ENCODE measurements at regions not wholly inside any gene's neighbourhood (a gene's known extent, or its start where the extent isn't known, plus 50 kb on each side); places are given as distances from the start of the nearest gene placed in this dataset.
"Not testable (repeated sequence)": the region's sequence is repeated elsewhere in the genome, so short reads cannot be mapped to it uniquely, and the experiment has no call there.

DNA sequence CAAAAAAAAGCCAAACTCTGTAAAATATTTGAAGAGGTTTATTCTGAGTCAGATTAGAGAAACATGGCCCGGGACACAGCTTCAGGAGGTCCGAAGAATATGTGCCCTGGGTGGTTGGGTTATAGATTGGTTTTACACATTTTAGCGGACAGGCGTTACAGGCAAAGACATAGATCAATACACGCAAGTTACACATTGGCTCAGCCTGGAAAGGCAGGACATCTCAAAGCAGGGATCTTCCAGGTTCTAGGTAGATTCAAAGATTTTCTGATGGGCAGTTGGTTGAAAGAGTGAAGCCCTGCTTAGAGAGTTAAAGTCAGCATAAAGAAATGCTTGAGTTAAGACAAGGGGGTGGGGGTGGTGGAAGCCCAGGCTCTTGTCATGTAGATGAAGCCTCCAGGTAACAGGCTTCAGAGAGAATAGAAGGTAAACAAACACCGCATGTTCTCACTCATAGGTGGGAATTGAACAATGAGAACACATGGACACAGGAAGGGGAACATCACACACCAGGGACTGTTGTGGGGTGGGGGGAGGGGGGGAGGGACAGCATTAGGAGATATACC, 464.3 kb upstream of the ADARB2 start:
- Histone ChIP-seq H3K27me3 (no peaks in the 10 kb centered on the region), H3K4me1 (no peaks in the 10 kb centered on the region), H3K9me3 (peaks cover 0 to under 1% (median 0%) of the 10 kb centered on the region in 4 donors), H3K36me3 (no peaks in the 10 kb centered on the region), H3K4me3 (no peak overlapping the region), H3K27ac (no peak overlapping the region)
- TF ChIP-seq, protein P1, sequence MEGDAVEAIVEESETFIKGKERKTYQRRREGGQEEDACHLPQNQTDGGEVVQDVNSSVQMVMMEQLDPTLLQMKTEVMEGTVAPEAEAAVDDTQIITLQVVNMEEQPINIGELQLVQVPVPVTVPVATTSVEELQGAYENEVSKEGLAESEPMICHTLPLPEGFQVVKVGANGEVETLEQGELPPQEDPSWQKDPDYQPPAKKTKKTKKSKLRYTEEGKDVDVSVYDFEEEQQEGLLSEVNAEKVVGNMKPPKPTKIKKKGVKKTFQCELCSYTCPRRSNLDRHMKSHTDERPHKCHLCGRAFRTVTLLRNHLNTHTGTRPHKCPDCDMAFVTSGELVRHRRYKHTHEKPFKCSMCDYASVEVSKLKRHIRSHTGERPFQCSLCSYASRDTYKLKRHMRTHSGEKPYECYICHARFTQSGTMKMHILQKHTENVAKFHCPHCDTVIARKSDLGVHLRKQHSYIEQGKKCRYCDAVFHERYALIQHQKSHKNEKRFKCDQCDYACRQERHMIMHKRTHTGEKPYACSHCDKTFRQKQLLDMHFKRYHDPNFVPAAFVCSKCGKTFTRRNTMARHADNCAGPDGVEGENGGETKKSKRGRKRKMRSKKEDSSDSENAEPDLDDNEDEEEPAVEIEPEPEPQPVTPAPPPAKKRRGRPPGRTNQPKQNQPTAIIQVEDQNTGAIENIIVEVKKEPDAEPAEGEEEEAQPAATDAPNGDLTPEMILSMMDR (IDR thresholded peaks at IDR 0.05), result no peak
- no peak for TF ChIP-seq POLR2A (IDR thresholded peaks at IDR 0.05)
- DNase-seq, result no peak

DNA sequence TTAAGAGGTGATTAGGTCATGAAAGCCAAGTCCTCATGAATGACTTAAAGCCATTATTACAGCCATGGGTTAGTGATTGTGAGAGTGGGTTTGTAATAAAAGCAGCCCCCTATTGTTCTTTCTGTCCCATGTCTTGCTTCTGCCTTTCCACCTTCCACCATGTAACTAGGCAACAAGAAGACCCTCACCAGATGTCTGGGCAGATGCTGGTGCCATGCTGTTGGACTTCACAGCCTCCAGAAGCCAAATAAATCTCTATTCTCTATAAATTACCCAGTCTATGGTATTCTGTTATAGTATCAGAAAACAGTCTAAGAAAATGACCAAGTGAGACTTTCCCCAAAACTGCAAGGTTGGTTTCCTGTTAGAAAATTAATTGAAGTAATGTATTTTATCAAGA, 460.3 kb upstream of the ADARB2 start:
- H3K4me1 ChIP-seq, result no peaks in the 10 kb centered on the region
- no peak overlapping the region for H3K27ac ChIP-seq
- H3K27me3 ChIP-seq, result no peaks in the 10 kb centered on the region
- no peak for DNase-seq
- TF ChIP-seq, protein P1 (IDR thresholded peaks at IDR 0.05), result no peak
- TF ChIP-seq POLR2A (IDR thresholded peaks at IDR 0.05), result no peak
- H3K4me3 ChIP-seq, result no peak overlapping the region
- H3K9me3 ChIP-seq, result peaks cover 0 to 6% (median 0%) of the 10 kb centered on the region in 4 donors
- no peaks in the 10 kb centered on the region for H3K36me3 ChIP-seq

DNA sequence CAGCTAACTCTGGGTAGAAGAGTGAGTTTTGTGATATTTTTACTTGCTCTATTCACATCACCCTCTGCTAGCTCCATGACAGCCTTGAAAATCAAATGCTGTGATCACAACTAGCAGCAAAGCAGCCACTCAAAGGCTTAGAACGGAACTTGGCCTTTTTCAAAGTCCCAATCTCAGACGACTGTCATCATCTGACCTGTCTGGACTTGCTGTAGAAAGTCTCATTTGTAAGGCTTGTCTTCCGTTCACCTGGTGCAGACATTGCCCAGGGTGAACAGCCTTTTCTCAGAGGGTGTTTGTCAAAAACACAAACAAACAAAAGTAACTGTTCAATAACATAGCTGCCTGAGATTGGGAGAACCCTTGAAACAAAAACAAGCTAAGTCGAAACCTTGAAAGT, 458.9 kb upstream of the ADARB2 start:
- H3K4me3 ChIP-seq, result no peak overlapping the region
- no peaks in the 10 kb centered on the region for H3K27me3 ChIP-seq
- H3K4me1 ChIP-seq, result no peaks in the 10 kb centered on the region
- peaks cover 0 to 6% (median 0%) of the 10 kb centered on the region in 4 donors for H3K9me3 ChIP-seq
- H3K27ac ChIP-seq, result no peak overlapping the region
- TF ChIP-seq, protein P1 (IDR thresholded peaks at IDR 0.05), result no peak
- TF ChIP-seq POLR2A (IDR thresholded peaks at IDR 0.05), result no peak
- no peaks in the 10 kb centered on the region for H3K36me3 ChIP-seq
- DNase-seq, result no peak

DNA sequence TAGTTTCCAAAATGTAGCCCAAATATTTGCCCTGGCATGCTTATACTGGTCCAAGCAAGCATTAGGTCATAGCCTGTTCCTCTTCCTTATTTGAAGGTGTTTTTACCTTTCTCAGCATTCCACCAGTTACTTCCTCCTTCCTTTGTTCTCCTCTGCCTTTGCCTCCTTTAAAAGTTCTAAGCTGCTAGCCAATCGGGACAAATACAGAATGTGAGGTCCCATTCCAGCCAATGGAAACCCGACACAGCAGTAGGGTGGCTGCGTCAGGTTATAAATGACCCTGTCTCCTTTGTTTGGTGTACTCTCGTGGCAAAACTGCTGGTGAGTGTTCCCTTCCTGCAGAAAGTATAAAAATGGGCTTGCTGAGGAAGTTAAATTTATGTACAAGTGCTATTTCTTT, 452.0 kb upstream of the ADARB2 start:
- H3K27ac ChIP-seq, DNase-seq, H3K9me3 ChIP-seq, H3K36me3 ChIP-seq, H3K27me3 ChIP-seq, H3K4me1 ChIP-seq, H3K4me3 ChIP-seq: not testable (repeated sequence)

DNA sequence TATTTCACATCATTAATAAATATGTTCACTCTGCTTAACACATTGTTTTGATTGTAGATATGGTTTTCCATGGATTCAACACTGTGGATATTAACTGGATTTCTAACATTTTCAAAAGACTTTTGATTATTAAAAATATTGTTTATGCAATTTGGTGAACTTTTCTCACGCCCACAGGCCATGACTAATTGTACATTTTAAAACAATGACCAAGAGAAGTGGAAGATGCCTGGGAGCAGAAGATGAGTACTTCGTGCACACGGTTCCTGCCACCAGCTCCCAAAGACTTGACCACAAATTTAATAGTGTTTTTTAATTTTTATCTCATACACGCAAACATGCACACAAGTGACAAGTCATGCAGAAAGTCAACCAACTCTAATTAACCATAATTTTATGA, 451.0 kb upstream of the ADARB2 start:
- H3K27ac ChIP-seq, result no peak overlapping the region
- no peaks in the 10 kb centered on the region for H3K9me3 ChIP-seq
- H3K36me3 ChIP-seq, result no peaks in the 10 kb centered on the region
- no peak for DNase-seq
- no peak overlapping the region for H3K4me3 ChIP-seq
- H3K4me1 ChIP-seq, result no peaks in the 10 kb centered on the region
- no peaks in the 10 kb centered on the region for H3K27me3 ChIP-seq
- TF ChIP-seq POLR2A (IDR thresholded peaks at IDR 0.05), result no peak
- TF ChIP-seq, protein P1 (IDR thresholded peaks at IDR 0.05), result no peak

- DNase-seq, result no peak
- Histone ChIP-seq H3K27ac (no peak overlapping the region), H3K4me3 (no peak overlapping the region), H3K9me3 (no peaks in the 10 kb centered on the region), H3K27me3 (no peaks in the 10 kb centered on the region), H3K4me1 (no peaks in the 10 kb centered on the region), H3K36me3 (no peaks in the 10 kb centered on the region)
- TF ChIP-seq, protein P1 (IDR thresholded peaks at IDR 0.05), result no peak
- TF ChIP-seq POLR2A (IDR thresholded peaks at IDR 0.05), result no peak
Measured at GRCh38 chr10:2173327-2173726, 436.0 kb upstream of the ADARB2 start.
